ENCODE measurements at regions not wholly inside any gene's neighbourhood (a gene's known extent, or its start where the extent isn't known, plus 50 kb on each side); places are given as distances from the start of the nearest gene placed in this dataset.

- WGBS, 3 donors, result 88 to 91% (median 91%) methylated on average over 20 of the region's 20 CpGs
- TF ChIP-seq, protein P1, sequence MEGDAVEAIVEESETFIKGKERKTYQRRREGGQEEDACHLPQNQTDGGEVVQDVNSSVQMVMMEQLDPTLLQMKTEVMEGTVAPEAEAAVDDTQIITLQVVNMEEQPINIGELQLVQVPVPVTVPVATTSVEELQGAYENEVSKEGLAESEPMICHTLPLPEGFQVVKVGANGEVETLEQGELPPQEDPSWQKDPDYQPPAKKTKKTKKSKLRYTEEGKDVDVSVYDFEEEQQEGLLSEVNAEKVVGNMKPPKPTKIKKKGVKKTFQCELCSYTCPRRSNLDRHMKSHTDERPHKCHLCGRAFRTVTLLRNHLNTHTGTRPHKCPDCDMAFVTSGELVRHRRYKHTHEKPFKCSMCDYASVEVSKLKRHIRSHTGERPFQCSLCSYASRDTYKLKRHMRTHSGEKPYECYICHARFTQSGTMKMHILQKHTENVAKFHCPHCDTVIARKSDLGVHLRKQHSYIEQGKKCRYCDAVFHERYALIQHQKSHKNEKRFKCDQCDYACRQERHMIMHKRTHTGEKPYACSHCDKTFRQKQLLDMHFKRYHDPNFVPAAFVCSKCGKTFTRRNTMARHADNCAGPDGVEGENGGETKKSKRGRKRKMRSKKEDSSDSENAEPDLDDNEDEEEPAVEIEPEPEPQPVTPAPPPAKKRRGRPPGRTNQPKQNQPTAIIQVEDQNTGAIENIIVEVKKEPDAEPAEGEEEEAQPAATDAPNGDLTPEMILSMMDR (IDR thresholded peaks at IDR 0.05), result no peak
- TF ChIP-seq EP300 (IDR thresholded peaks at IDR 0.05) (no peak), POLR2A (IDR thresholded peaks at IDR 0.05) (no peak)
- Histone ChIP-seq H3K27ac (no peak overlapping the region), H3K36me3 (no peaks in the 10 kb centered on the region), H3K9me3 (no peaks in the 10 kb centered on the region), H3K4me3 (no peak overlapping the region), H3K4me1 (ENCODE audit: insufficient read depth) (no peaks in the 10 kb centered on the region), H3K27me3 (no peaks in the 10 kb centered on the region)
- no peak for DNase-seq
- intact Hi-C loops (cut with DNase I), result no loop called here
These were observed 313.1 kb upstream of the SYT4 start for GRCh38 chr18:43590182-43590903.

DNA sequence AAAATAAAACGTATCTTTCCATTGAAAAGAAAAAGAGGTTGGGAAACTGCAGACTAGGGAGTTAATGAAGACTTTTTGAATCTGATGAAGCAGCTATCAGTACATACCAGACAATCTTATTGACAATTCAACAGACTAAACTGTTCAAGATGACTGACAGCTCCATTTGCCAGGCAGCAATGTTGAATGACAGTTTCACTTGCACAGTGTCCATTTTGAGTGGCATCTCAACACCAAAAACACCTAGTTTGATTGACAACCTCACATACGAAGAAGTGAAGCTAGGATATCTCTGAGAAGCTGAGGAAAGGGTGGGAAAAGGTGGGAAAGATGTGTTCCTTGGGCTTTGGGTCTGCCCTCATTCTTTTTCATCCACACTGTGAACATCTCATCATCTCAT, 315.0 kb upstream of the SYT4 start:
- intact Hi-C loops (cut with DNase I), result no loop called here
- no peak for DNase-seq
- WGBS, 3 donors, result 69 to 85% (median 77%) methylated on average over 2 of the region's 2 CpGs
- Histone ChIP-seq H3K4me1 (ENCODE audit: insufficient read depth) (no peaks in the 10 kb centered on the region), H3K27me3 (no peaks in the 10 kb centered on the region), H3K36me3 (no peaks in the 10 kb centered on the region), H3K4me3 (no peak overlapping the region), H3K9me3 (no peaks in the 10 kb centered on the region), H3K27ac (no peak overlapping the region)
- TF ChIP-seq EP300 (IDR thresholded peaks at IDR 0.05) (no peak), POLR2A (IDR thresholded peaks at IDR 0.05) (no peak)
- TF ChIP-seq, protein P1 (IDR thresholded peaks at IDR 0.05), result no peak

GRCh38 chr18:43596105-43596712, 318.9 kb upstream of the SYT4 start:
- TF ChIP-seq EP300 (IDR thresholded peaks at IDR 0.05) (no peak), POLR2A (IDR thresholded peaks at IDR 0.05) (no peak)
- TF ChIP-seq, protein P1 (IDR thresholded peaks at IDR 0.05), result no peak
- Histone ChIP-seq H3K36me3 (no peaks in the 10 kb centered on the region), H3K9me3 (no peaks in the 10 kb centered on the region), H3K4me1 (ENCODE audit: insufficient read depth) (no peaks in the 10 kb centered on the region), H3K27ac (no peak overlapping the region), H3K27me3 (no peaks in the 10 kb centered on the region), H3K4me3 (no peak overlapping the region)
- intact Hi-C loops (cut with DNase I), result no loop called here
- 55 to 62% (median 58%) methylated on average over 3 of the region's 3 CpGs for WGBS, 3 donors
- DNase-seq, result no peak

- no peaks in the 10 kb centered on the region for H3K36me3 ChIP-seq
- intact Hi-C loops (cut with DNase I), result no loop called here
- WGBS, 3 donors, result 70 to 76% (median 73%) methylated on average over 3 of the region's 3 CpGs
These were observed 324.1 kb upstream of the SYT4 start for GRCh38 chr18:43601432-43601831.

More at GRCh38 chr18:43601432-43601831, 324.1 kb upstream of the SYT4 start:
- TF ChIP-seq, protein P1 (IDR thresholded peaks at IDR 0.05), result no peak
- TF ChIP-seq POLR2A (IDR thresholded peaks at IDR 0.05), result no peak
- no peak for TF ChIP-seq EP300 (IDR thresholded peaks at IDR 0.05)
- Histone ChIP-seq H3K27ac (no peak overlapping the region), H3K4me1 (ENCODE audit: insufficient read depth) (no peaks in the 10 kb centered on the region), H3K4me3 (no peak overlapping the region), H3K27me3 (no peaks in the 10 kb centered on the region), H3K9me3 (no peaks in the 10 kb centered on the region)
- DNase-seq, result no peak
